Right atrium auricular region (tissue), 2 donors: ENCODE measurements at regions not wholly inside any gene's neighbourhood (a gene's known extent, or its start where the extent isn't known, plus 50 kb on each side); places are given as distances from the start of the nearest gene placed in this dataset.
"Not testable (repeated sequence)": the region's sequence is repeated elsewhere in the genome, so short reads cannot be mapped to it uniquely, and the experiment has no call there.

Experiments used
- DNase-seq: peaks from one replicate; pipeline ENCODE4 v3.0.0-alpha.2; 2019; ENCODE audit warnings: low spot score
- H3K27ac ChIP-seq, 2 donors: fragments of 200-600 bp; sonication (generic); 1 replicate in 1 of 2; 2 replicates in 1 of 2; pipeline ENCODE4 v1.5.1; 2016 to 2019
- H3K27me3 ChIP-seq, 2 donors: fragments of 200-600 bp; sonication (generic); one replicate each; pipeline versions ENCODE4 v1.5.1 to v1.6.0; 2017 to 2019
- H3K36me3 ChIP-seq: fragments of 200-600 bp; sonication (generic); one replicate; pipeline ENCODE4 v1.5.1; 2016
- H3K4me1 ChIP-seq, 2 donors: fragments of 200-600 bp; sonication (generic); one replicate each; pipeline versions ENCODE4 v1.5.1 to v1.6.0; 2017 to 2019
- H3K4me3 ChIP-seq, 2 donors: fragments of 200-600 bp; sonication (generic); 1 replicate in 1 of 2; 2 replicates in 1 of 2; pipeline ENCODE4 v1.5.1; 2017 to 2019; ENCODE audit warnings: mild to moderate bottlenecking in 1 of 2, moderate library complexity in 1 of 2
- H3K9me3 ChIP-seq, 2 donors: fragments of 200-600 bp; sonication (generic); one replicate each; pipeline ENCODE4 v1.5.1; 2019
- TF ChIP-seq, protein P1 (sequence below), 2 donors: fragments of 200-600 bp; sonication (generic); IDR thresholded peaks; one replicate each; pipeline ENCODE4 v1.5.1; 2019; ENCODE audit warnings: antibody characterized with exemption in 2 of 2

DNA sequence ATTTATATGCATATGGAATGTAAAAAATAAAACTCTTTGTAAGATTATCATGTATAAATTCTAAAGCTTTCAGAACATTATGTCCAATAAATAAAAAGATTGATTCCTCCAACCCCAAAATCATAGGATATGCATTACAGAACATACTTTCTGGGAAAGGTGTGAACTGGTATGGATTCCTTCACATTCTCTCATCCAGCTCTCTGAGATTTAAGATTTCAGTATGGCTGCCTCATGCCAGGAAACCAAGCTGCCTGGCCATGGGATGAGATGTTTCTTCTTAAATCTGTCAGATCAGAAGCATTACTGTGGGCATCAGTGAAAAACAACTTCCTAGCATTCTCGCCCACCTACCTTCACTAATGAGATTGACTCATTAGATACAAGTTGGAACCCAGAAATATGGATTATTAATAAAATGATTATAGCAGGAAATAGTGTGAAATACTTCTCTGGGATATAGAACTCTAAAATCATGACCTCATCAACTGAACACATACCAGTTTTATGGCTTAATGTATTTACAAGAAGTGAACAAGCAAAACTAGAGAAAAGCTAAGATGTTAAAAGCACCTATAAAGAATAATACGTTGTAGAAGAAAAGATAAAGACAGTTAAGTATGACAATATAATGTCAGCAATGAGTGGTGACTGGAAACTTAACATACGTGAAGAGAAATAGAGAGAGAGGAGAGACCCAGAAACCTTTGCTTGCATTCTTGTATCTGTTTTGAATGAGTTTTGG, 171.6 kb upstream of the PHACTR1 start:
- H3K36me3 ChIP-seq, result no peaks in the 10 kb centered on the region
- no peaks in the 10 kb centered on the region for H3K4me1 ChIP-seq
- H3K4me3 ChIP-seq, result no peak overlapping the region
- no peaks in the 10 kb centered on the region for H3K9me3 ChIP-seq
- DNase-seq, result no peak
- no peaks in the 10 kb centered on the region for H3K27me3 ChIP-seq
- TF ChIP-seq, protein P1, sequence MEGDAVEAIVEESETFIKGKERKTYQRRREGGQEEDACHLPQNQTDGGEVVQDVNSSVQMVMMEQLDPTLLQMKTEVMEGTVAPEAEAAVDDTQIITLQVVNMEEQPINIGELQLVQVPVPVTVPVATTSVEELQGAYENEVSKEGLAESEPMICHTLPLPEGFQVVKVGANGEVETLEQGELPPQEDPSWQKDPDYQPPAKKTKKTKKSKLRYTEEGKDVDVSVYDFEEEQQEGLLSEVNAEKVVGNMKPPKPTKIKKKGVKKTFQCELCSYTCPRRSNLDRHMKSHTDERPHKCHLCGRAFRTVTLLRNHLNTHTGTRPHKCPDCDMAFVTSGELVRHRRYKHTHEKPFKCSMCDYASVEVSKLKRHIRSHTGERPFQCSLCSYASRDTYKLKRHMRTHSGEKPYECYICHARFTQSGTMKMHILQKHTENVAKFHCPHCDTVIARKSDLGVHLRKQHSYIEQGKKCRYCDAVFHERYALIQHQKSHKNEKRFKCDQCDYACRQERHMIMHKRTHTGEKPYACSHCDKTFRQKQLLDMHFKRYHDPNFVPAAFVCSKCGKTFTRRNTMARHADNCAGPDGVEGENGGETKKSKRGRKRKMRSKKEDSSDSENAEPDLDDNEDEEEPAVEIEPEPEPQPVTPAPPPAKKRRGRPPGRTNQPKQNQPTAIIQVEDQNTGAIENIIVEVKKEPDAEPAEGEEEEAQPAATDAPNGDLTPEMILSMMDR (IDR thresholded peaks at IDR 0.05), result no peak
- H3K27ac ChIP-seq, result no peak overlapping the region

DNA sequence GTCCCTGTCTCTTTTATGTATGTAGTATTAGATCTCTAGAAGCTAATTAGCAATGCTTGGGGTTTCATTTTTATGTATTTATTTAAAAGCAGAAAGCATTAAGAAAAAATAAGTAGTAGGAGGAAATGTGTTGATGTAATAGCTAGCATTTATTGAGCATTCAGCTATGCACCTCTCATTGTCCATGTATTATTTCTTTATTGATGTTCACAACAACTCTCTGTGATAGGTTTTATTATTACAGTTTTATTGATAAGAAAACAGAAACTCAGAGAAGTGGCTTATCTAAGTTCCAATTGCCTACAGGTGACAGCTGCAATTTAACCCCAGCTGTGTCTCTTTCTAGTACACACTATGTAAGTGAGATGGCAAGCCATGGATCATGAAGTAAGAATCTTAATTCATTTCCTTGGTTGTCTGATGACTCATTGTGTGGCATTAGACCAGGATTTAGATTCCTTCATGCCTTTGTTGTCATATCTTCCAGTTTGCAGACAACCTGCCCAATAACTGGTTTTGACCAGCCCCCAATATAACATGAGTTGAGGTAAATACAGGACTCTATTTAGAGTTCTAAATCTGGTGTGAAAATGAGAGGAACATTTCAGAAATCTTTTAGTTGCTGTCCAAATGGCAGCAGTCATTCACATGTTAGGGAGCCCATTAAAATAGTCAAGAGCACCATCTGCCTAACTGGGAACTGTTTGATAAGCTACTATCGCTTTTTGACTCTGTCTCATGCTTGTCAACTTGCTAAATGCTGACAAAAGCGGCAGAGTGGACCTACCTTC, 170.8 kb upstream of the PHACTR1 start:
- H3K27ac ChIP-seq, result no peak overlapping the region
- TF ChIP-seq, protein P1 (IDR thresholded peaks at IDR 0.05), result no peak
- H3K27me3 ChIP-seq, result no peaks in the 10 kb centered on the region
- no peak overlapping the region for H3K4me3 ChIP-seq
- no peak for DNase-seq
- H3K4me1 ChIP-seq, result no peaks in the 10 kb centered on the region
- H3K36me3 ChIP-seq, result no peaks in the 10 kb centered on the region
- no peaks in the 10 kb centered on the region for H3K9me3 ChIP-seq

DNA sequence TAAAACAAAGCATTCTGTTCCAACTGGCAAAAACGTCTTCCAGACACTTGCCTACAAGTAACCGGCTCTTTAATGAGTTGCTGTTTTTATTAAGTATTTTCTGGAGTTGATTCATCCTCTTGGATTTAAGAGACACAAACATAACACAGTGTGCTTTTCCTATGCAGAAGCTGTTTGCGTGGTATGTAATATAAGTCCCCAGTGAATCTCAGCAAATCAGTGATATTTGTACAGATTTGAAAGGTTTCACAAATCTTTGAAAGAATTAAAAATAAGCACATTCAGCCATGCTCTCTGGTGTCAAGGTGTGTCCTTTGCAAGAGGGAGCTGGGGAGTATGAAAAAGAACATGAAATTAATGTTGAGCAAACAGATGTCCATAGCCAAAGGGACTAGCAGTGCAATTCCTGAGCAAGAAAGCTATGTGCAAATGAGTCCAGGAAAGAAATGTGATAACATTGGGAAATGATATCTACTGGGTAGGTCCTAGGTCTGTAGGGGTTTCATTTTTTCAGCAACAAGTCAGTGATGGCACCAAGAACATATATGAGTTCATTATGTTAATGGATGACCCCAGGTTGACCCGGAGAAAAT, 170.1 kb upstream of the PHACTR1 start:
- H3K36me3 ChIP-seq, result no peaks in the 10 kb centered on the region
- H3K27me3 ChIP-seq, result no peaks in the 10 kb centered on the region
- DNase-seq, result no peak
- no peak overlapping the region for H3K27ac ChIP-seq
- H3K9me3 ChIP-seq, result no peaks in the 10 kb centered on the region
- TF ChIP-seq, protein P1 (IDR thresholded peaks at IDR 0.05), result no peak
- H3K4me1 ChIP-seq, result no peaks in the 10 kb centered on the region
- H3K4me3 ChIP-seq, result no peak overlapping the region

DNA sequence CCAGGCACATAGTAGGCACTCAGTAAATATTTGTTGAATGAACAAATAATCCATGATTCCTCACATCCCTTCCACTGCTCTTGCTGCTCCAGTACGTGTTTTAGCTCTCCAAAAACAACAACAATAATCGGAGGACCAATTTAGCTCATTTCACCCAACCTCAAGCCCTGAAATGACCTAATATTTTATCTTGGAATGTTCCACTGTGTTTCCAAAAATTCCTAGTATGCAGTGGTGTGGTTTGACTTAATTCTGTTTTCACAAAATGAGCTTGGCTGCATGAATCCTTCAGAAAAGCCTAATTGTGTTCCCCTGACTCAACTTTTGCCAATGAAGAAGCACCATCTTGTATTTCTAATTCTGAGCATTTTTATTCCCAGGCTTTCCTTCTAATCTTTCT, 168.0 kb upstream of the PHACTR1 start:
- no peak overlapping the region for H3K27ac ChIP-seq

DNA sequence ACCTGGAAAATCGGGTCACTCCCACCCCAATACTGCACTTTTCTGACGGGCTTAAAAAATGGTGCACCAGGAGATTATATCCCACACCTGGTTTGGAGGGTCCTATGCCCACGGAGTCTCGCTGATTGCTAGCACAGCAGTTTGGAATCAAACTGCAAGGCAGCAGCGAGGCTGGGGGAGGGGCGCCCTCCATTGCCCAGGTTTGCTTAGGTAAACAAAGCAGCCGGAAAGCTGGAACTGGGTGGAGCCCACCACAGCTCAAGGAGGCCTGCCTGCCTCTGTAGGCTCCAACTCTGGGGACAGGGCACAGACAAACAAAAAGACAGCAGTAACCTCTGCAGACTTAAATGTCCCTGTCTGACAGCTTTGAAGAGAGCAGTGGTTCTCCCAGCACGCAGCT, 167.1 kb upstream of the PHACTR1 start:
- not testable (repeated sequence) for H3K27ac ChIP-seq, H3K4me1 ChIP-seq, H3K4me3 ChIP-seq, H3K9me3 ChIP-seq, DNase-seq, H3K36me3 ChIP-seq, H3K27me3 ChIP-seq

More for the DNA sequence above, 168.0 kb upstream of the PHACTR1 start:
- no peaks in the 10 kb centered on the region for H3K36me3 ChIP-seq
- H3K4me3 ChIP-seq, result no peak overlapping the region
- no peak for DNase-seq
- H3K4me1 ChIP-seq, result no peaks in the 10 kb centered on the region
- no peaks in the 10 kb centered on the region for H3K27me3 ChIP-seq
- TF ChIP-seq, protein P1 (IDR thresholded peaks at IDR 0.05), result no peak
- H3K9me3 ChIP-seq, result no peaks in the 10 kb centered on the region

DNA sequence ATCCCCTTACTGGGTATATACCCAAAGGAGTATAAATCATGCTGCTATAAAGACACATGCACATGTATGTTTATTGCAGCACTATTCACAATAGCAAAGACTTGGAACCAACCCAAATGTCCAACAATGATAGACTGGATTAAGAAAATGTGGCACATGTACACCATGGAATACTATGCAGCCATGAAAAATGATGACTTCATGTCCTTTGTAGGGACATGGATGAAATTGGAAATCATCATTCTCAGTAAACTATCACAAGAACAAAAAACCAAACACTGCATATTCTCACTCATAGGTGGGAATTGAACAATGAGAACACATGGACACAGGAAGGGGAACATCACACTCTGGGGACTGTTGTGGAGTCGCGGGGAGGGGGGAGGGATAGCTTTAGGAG, 161.7 kb upstream of the PHACTR1 start:
- not testable (repeated sequence) for DNase-seq, H3K4me3 ChIP-seq, H3K27me3 ChIP-seq, H3K9me3 ChIP-seq, H3K36me3 ChIP-seq, H3K27ac ChIP-seq, H3K4me1 ChIP-seq
